ENCODE measurements at regions not wholly inside any gene's neighbourhood (a gene's known extent, or its start where the extent isn't known, plus 50 kb on each side); places are given as distances from the start of the nearest gene placed in this dataset.

GRCh38 chr2:146481629-146482028, 1363.2 kb upstream of the ACVR2A start:
- no peak for DNase-seq (ENCODE audit: low read depth in 4 of 4, low spot score in 2 of 4)

GRCh38 chr2:146477383-146477782, 1367.4 kb upstream of the ACVR2A start:
- no peak for DNase-seq (ENCODE audit: low read depth in 4 of 4, low spot score in 2 of 4)

GRCh38 chr2:146468578-146468977, 1376.3 kb upstream of the ACVR2A start:
- no peak for DNase-seq (ENCODE audit: low read depth in 4 of 4, low spot score in 2 of 4)

GRCh38 chr2:146467425-146467824, 1377.4 kb upstream of the ACVR2A start:
- no peak for DNase-seq (ENCODE audit: low read depth in 4 of 4, low spot score in 2 of 4)

- no peak for DNase-seq (ENCODE audit: low read depth in 4 of 4, low spot score in 2 of 4)
Measured at GRCh38 chr2:146465460-146465859, 1379.4 kb upstream of the ACVR2A start.

GRCh38 chr2:146461068-146461467, 1383.8 kb upstream of the ACVR2A start:
- DNase-seq (ENCODE audit: low read depth in 4 of 4, low spot score in 2 of 4) = no peak

- DNase-seq (ENCODE audit: low read depth in 4 of 4, low spot score in 2 of 4) = no peak
Measured at GRCh38 chr2:146458585-146458984, 1386.2 kb upstream of the ACVR2A start.

- DNase-seq (ENCODE audit: low read depth in 4 of 4, low spot score in 2 of 4) = no peak
Measured at GRCh38 chr2:146457221-146457620, 1387.6 kb upstream of the ACVR2A start.

GRCh38 chr2:146455325-146455724, 1389.5 kb upstream of the ACVR2A start:
- no peak for DNase-seq (ENCODE audit: low read depth in 4 of 4, low spot score in 2 of 4)

- DNase-seq (ENCODE audit: low read depth in 4 of 4, low spot score in 2 of 4) = no peak
Measured at GRCh38 chr2:146451972-146452371, 1392.9 kb upstream of the ACVR2A start.

GRCh38 chr2:146450131-146450530, 1394.7 kb upstream of the ACVR2A start:
- no peak for DNase-seq (ENCODE audit: low read depth in 4 of 4, low spot score in 2 of 4)

- DNase-seq (ENCODE audit: low read depth in 4 of 4, low spot score in 2 of 4) = no peak
Measured at GRCh38 chr2:146444987-146445386, 1399.8 kb upstream of the ACVR2A start.

- no peak for DNase-seq (ENCODE audit: low read depth in 4 of 4, low spot score in 2 of 4)
Measured at GRCh38 chr2:146444085-146444484, 1400.7 kb upstream of the ACVR2A start.

- DNase-seq (ENCODE audit: low read depth in 4 of 4, low spot score in 2 of 4) = no peak
Measured at GRCh38 chr2:146438246-146438645, 1406.6 kb upstream of the ACVR2A start.

- no peak for DNase-seq (ENCODE audit: low read depth in 4 of 4, low spot score in 2 of 4)
Measured at GRCh38 chr2:146437712-146438111, 1407.1 kb upstream of the ACVR2A start.

- DNase-seq (ENCODE audit: low read depth in 4 of 4, low spot score in 2 of 4) = no peak
Measured at GRCh38 chr2:146433116-146433875, 1411.5 kb upstream of the ACVR2A start.

- no peak for DNase-seq (ENCODE audit: low read depth in 4 of 4, low spot score in 2 of 4)
Measured at GRCh38 chr2:146429366-146429765, 1415.5 kb upstream of the ACVR2A start.

- DNase-seq (ENCODE audit: low read depth in 4 of 4, low spot score in 2 of 4) = no peak
Measured at GRCh38 chr2:146417942-146418341, 1426.9 kb upstream of the ACVR2A start.

GRCh38 chr2:146415291-146415690, 1429.5 kb upstream of the ACVR2A start:
- DNase-seq (ENCODE audit: low read depth in 4 of 4, low spot score in 2 of 4) = no peak

GRCh38 chr2:146414456-146414855, 1430.4 kb upstream of the ACVR2A start:
- no peak for DNase-seq (ENCODE audit: low read depth in 4 of 4, low spot score in 2 of 4)

- no peak for DNase-seq (ENCODE audit: low read depth in 4 of 4, low spot score in 2 of 4)
Measured at GRCh38 chr2:146413086-146413610, 1431.7 kb upstream of the ACVR2A start.

GRCh38 chr2:146412625-146413024, 1432.2 kb upstream of the ACVR2A start:
- DNase-seq (ENCODE audit: low read depth in 4 of 4, low spot score in 2 of 4) = no peak

All from left renal cortex interstitium (tissue), 4 donors.